ENCODE measurements at regions not wholly inside any gene's neighbourhood (a gene's known extent, or its start where the extent isn't known, plus 50 kb on each side); places are given as distances from the start of the nearest gene placed in this dataset.

- intact Hi-C loops (cut with DNase I): no loop called here
- Histone ChIP-seq H3K4me1 (replicated peaks) (no peaks in the 10 kb centered on the region), H3K36me3 (no peaks in the 10 kb centered on the region), H3K27me3 (replicated peaks; ENCODE audit: insufficient read depth) (no peaks in the 10 kb centered on the region), H3K4me3 (no peak overlapping the region), H3K9me3 (no peaks in the 10 kb centered on the region), H3K27ac (no peak overlapping the region)
- WGBS: 85% methylated on average over 7 of the region's 7 CpGs
- no peak for TF ChIP-seq CTCF (IDR thresholded peaks at IDR 0.05)
- no peak for TF ChIP-seq POLR2A (IDR thresholded peaks at IDR 0.05)
- no peak for TF ChIP-seq POLR2AphosphoS5 (IDR thresholded peaks at IDR 0.05)
- DNase-seq (ENCODE audit: low spot score): no peak
Observed at GRCh38 chr14:49992901-49993339, 100.0 kb downstream of the ARF6 start.

- TF ChIP-seq POLR2A (IDR thresholded peaks at IDR 0.05) (no peak), POLR2AphosphoS5 (IDR thresholded peaks at IDR 0.05) (no peak), CTCF (IDR thresholded peaks at IDR 0.05) (no peak)
- no peaks in the 10 kb centered on the region for H3K27me3 ChIP-seq (replicated peaks; ENCODE audit: insufficient read depth)
- 92% methylated on average over 9 of the region's 9 CpGs for WGBS
Observed at GRCh38 chr14:49993565-49993964, 100.7 kb downstream of the ARF6 start.

GRCh38 chr14:49994951-49995561 lies 102.2 kb downstream of the ARF6 start:
- WGBS: 87% methylated on average over 9 of the region's 9 CpGs
- TF ChIP-seq CTCF (IDR thresholded peaks at IDR 0.05): no peak
- no peak for TF ChIP-seq POLR2A (IDR thresholded peaks at IDR 0.05)
- TF ChIP-seq POLR2AphosphoS5 (IDR thresholded peaks at IDR 0.05): no peak
- H3K27me3 ChIP-seq (replicated peaks; ENCODE audit: insufficient read depth): no peaks in the 10 kb centered on the region
- H3K27ac ChIP-seq: no peak overlapping the region
- no peaks in the 10 kb centered on the region for H3K36me3 ChIP-seq
- peaks cover 11% of the 10 kb centered on the region for H3K4me1 ChIP-seq (replicated peaks)
- no peak for DNase-seq (ENCODE audit: low spot score)
- H3K9me3 ChIP-seq: no peaks in the 10 kb centered on the region
- intact Hi-C loops (cut with DNase I): no loop called here
- H3K4me3 ChIP-seq: no peak overlapping the region

More at GRCh38 chr14:49993565-49993964, 100.7 kb downstream of the ARF6 start:
- DNase-seq (ENCODE audit: low spot score): no peak
- H3K4me3 ChIP-seq: no peak overlapping the region
- intact Hi-C loops (cut with DNase I): no loop called here
- no peak overlapping the region for H3K27ac ChIP-seq
- no peaks in the 10 kb centered on the region for H3K36me3 ChIP-seq
- no peaks in the 10 kb centered on the region for H3K4me1 ChIP-seq (replicated peaks)
- H3K9me3 ChIP-seq: no peaks in the 10 kb centered on the region

GRCh38 chr14:49997991-49998390 lies 105.1 kb downstream of the ARF6 start:
- Histone ChIP-seq H3K27me3 (replicated peaks; ENCODE audit: insufficient read depth) (no peaks in the 10 kb centered on the region), H3K9me3 (no peaks in the 10 kb centered on the region), H3K36me3 (no peaks in the 10 kb centered on the region), H3K4me1 (replicated peaks) (peaks cover 20% of the 10 kb centered on the region), H3K4me3 (no peak overlapping the region), H3K27ac (no peak overlapping the region)
- WGBS: 95% methylated on average over 4 of the region's 4 CpGs
- no peak for DNase-seq (ENCODE audit: low spot score)
- intact Hi-C loops (cut with DNase I): no loop called here
- no peak for TF ChIP-seq CTCF (IDR thresholded peaks at IDR 0.05)
- TF ChIP-seq POLR2A (IDR thresholded peaks at IDR 0.05): no peak
- TF ChIP-seq POLR2AphosphoS5 (IDR thresholded peaks at IDR 0.05): no peak

- Histone ChIP-seq H3K9me3 (no peaks in the 10 kb centered on the region), H3K4me1 (replicated peaks) (peaks cover 20% of the 10 kb centered on the region), H3K27me3 (replicated peaks; ENCODE audit: insufficient read depth) (no peaks in the 10 kb centered on the region), H3K27ac (peak overlapping the region; percentile 87 to 90), H3K36me3 (no peaks in the 10 kb centered on the region), H3K4me3 (no peak overlapping the region)
- intact Hi-C loops (cut with DNase I): no loop called here
- DNase-seq (ENCODE audit: low spot score): peak; percentile 78
- TF ChIP-seq POLR2A (IDR thresholded peaks at IDR 0.05) (peak; percentile 58), CTCF (IDR thresholded peaks at IDR 0.05) (no peak), POLR2AphosphoS5 (IDR thresholded peaks at IDR 0.05) (peak; percentile 78)
- 6% methylated on average over 5 of the region's 5 CpGs for WGBS
Observed at GRCh38 chr14:49999146-49999761, 106.4 kb downstream of the ARF6 start.

Measured in prostate gland (tissue), 2 donors.